Stimulated activated CD4-positive, alpha-beta T cell treated with anti-CD3 and anti-CD28 coated beads, TNF-alpha, amount 100 ng/mL, for 24 hours (primary cell): ENCODE measurements at regions not wholly inside any gene's neighbourhood (a gene's known extent, or its start where the extent isn't known, plus 50 kb on each side); places are given as distances from the start of the nearest gene placed in this dataset.

Experiments used
- DNase-seq, 3 experiments: peaks; one replicate each; pipeline ENCODE4 v3.0.0-alpha.2; 2020; ENCODE audit warnings: low read depth in 3 of 3

DNA sequence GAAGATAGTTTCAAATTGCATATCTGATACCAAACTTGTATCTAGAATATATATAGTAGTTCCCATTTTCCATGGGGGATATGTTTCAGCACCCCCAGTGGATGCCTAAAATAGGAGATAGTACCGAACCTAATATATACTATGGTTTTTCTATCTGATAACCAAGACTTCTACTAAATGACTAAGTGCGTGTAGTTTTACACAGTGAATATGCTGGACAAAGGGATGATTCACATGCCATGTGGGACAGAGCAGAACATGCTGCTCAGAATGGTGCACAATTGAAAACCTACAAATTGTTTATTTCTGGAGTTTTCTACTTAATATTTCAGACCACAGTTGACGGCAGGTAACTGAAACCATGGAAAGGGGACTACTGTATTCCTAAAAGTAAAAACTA is 73.4 kb upstream of the TP63 start:
- DNase-seq, result no peak

DNA sequence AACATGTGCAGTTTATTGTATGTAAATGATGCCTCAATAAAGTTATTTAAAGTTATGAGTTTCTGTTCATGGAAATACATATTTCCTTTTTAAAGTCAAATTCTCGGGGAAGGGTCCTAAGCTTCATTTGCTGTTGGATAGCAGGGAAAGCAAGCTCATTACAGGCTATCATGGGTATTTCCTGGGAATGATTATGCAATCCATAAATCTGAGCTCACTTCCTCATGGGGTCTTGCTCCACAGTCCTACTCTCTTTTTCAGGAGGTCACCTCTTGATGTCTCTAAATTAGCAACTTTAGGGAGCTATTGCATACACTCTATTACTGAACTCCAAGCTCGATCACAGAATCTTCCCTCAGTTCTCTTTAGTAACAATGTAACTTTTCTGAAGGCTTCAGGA is 69.9 kb upstream of the TP63 start:
- no peak for DNase-seq

- peak in 1 of 3 experiments; percentile 16 for DNase-seq
Observed at GRCh38 chr3:189563853-189564563, 67.2 kb upstream of the TP63 start.

DNA sequence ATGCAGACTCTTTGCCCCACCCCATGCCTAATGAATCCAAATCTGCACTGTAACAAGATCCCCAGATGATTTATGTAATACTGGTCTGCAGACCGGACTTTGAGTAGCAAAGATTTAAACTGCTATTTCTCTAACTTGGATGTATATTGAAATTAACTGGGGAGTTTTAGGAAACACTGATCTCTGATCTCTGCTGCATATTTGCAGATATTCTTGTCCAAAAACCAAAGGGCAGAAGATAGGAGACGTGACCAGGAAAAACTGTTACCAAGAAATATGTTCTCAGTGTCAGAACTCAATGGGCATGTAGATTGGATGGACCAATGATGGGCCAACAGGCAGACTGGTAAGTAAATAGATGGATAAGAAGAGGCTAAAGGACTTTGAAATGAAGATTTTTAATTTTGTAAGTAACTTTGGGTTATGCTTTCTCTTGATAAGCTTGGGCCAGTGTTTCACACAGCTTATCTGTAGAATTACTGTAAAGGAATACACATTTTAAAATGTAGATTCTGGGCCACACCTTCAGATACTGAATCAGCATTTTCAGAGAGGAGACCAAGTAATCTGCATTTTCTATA is 64.5 kb upstream of the TP63 start:
- DNase-seq, result no peak

- DNase-seq, result no peak
Observed at GRCh38 chr3:189567322-189567721, 63.9 kb upstream of the TP63 start.

DNA sequence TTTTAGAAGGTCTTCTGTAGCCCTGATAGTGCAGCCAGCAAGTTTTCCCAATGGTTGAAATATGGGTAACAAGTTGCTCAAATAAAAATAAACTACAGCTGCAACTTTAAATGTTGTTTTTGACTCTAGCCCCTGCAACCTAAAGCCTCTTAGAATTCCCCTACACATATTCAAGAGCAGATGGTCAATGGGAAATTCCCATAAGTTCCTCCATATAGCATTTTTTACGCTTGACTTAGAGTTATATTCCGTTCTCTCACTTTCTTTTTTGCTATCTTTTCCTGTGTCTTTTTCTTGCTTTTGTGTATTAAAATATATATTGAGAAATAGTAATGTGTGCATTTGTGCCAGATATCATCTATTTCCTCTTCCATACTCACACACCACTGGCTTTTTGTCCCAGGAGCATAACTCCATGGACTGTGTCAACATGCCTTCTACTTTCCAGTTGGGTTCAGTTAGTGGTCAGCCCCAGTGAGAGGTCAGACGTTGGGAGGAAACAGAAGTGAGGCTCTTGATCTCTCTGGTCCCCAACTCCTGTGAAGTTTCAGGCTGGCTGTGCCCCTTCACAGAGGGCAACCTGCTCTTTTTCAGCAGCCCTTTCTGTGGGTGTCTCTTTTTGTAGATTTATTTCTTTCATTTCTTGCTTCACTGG is 63.3 kb upstream of the TP63 start:
- DNase-seq, result no peak

GRCh38 chr3:189568961-189569360 is 62.2 kb upstream of the TP63 start:
- no peak for DNase-seq

DNA sequence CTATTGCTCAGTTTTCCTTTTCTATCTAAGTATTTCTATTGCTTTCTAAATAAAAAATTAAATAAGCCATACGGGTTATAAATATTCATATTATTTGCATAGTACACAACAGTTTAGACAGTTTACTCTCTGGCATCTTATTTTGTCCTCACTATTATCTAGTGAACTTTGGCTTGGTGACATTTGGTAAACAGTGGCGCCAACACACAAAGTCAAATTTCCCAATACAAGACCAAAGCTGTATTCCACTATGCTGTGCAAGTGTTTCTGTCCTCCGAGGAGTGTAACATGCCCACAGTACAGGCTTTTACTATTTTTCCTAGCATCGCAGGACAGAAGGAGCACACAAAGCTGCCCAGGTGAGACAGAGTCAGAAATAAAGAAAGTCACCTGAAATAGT is 61.7 kb upstream of the TP63 start:
- no peak for DNase-seq

DNA sequence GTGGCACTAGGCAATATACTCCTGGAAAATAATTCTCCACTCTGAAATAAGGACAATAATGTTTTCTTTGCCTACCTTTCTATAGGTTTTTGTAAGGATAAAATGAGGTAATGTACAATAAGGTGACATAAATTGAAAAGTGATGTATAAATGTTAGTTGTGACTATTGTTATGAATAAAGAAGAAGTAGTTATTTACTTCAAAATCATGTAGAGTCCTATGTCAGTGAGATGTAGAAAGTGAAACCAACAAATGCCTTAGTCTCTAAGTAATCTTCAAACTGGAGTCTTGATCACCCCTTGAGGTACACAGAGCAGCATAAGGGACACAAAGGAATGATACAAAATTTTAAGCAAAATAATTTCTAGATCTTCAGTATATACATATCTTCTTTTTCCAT is 60.3 kb upstream of the TP63 start:
- no peak for DNase-seq

DNA sequence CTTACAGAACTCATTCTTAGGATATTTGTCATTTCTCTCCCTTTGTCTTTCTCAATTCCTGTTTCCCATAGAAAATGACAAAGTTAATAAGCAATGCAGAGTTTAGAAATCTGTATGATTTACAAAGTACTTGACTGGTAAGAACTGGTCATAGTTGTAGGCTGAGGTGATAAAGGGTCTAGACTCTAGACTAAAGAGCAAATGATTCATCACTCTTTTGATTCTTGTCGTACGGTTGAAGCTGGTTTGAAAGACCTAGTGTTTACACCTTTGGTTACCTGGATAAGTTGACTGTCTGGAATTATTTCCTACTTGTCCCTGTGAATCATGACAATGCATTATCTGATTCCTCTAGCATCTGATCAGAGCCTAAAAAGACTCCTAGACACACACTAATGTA is 58.9 kb upstream of the TP63 start:
- DNase-seq, result no peak

- no peak for DNase-seq
Observed at GRCh38 chr3:189573004-189573403, 58.2 kb upstream of the TP63 start.

DNA sequence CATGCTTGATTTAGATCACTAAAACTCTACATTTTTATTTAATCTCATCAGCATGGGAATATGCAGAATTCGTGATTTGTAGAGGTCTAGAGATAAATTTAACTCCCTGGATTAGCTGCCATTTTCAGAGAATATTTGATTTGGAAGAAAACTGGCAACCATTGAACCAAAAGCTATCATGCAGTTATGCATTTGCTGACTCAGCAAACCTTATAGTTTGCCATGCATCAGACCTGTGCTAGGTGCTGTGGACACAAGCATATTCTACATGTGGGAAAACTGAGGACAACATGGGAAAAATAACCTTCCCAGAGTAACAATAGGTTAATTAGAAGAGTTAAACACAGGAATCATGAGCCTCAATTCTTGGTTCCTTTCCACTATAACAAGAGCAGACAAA is 54.7 kb upstream of the TP63 start:
- no peak for DNase-seq

GRCh38 chr3:189577050-189577951 is 53.9 kb upstream of the TP63 start:
- DNase-seq, result no peak

GRCh38 chr3:189580190-189580589 is 51.0 kb upstream of the TP63 start:
- DNase-seq, result no peak
